ENCODE measurements at regions not wholly inside any gene's neighbourhood (a gene's known extent, or its start where the extent isn't known, plus 50 kb on each side); places are given as distances from the start of the nearest gene placed in this dataset.

- no peak for TF ChIP-seq CTCF (IDR thresholded peaks at IDR 0.05; ENCODE audit: low read depth, low read length, missing control alignments)
- in situ Hi-C loops (cut with HindIII; ENCODE audit: low sequenced_read_pairs) = no loop called here
- DNase-seq (ENCODE audit: low read depth) = no peak
- no peak overlapping the region for H3K4me3 ChIP-seq (ENCODE audit: low read depth, low read length)
These were observed 1071.2 kb upstream of the ADGRL3 start for GRCh38 chr4:60128888-60129287.

DNA sequence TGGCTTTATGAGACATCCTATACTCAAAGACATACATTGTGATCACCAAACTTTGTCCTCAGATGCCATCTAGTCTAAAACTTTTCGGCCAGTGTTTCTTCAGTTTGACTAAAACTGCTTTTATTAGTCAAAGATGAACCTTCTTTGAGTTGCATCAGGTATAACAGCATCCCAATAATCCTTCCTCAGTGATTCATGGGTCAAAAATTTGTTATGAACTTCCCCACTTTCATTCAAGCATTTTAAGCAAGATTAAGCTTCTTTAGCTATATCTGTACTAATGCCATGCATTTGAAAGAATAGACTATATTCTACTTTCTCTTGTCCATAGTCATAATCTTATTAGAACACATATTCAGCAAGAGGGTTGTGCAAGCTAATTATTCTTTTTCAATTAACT lies 1070.4 kb upstream of the ADGRL3 start:
- DNase-seq (ENCODE audit: low read depth) = no peak
- in situ Hi-C loops (cut with HindIII; ENCODE audit: low sequenced_read_pairs) = no loop called here
- no peak for TF ChIP-seq CTCF (IDR thresholded peaks at IDR 0.05; ENCODE audit: low read depth, low read length, missing control alignments)

GRCh38 chr4:60133375-60133774 lies 1066.8 kb upstream of the ADGRL3 start:
- in situ Hi-C loops (cut with HindIII; ENCODE audit: low sequenced_read_pairs) = no loop called here
- TF ChIP-seq CTCF (IDR thresholded peaks at IDR 0.05; ENCODE audit: low read depth, low read length, missing control alignments) = no peak
- peak; percentile 8 for DNase-seq (ENCODE audit: low read depth)
- H3K4me3 ChIP-seq (ENCODE audit: low read depth, low read length) = no peak overlapping the region

More for the DNA sequence above, 1070.4 kb upstream of the ADGRL3 start:
- no peak overlapping the region for H3K4me3 ChIP-seq (ENCODE audit: low read depth, low read length)

DNA sequence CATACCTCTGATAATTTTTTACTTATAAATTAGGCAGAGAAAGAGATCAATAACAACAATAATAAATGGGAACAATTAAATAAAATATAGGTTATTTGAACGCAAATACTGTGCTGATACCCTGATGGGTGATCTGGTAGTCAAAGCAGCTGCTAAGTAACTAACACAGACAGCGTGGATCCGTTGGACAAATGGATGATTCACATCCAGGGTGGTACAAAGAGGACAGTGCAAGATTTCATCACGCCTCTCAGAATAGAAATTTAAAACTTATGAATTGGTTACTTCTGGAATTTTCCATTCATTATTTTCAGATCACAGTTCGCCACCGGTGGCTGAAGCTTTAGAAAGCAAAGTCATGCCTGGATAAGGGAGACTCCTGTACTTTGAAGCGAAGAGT lies 1066.0 kb upstream of the ADGRL3 start:
- H3K4me3 ChIP-seq (ENCODE audit: low read depth, low read length) = no peak overlapping the region
- TF ChIP-seq CTCF (IDR thresholded peaks at IDR 0.05; ENCODE audit: low read depth, low read length, missing control alignments) = no peak
- no peak for DNase-seq (ENCODE audit: low read depth)
- in situ Hi-C loops (cut with HindIII; ENCODE audit: low sequenced_read_pairs) = no loop called here

DNA sequence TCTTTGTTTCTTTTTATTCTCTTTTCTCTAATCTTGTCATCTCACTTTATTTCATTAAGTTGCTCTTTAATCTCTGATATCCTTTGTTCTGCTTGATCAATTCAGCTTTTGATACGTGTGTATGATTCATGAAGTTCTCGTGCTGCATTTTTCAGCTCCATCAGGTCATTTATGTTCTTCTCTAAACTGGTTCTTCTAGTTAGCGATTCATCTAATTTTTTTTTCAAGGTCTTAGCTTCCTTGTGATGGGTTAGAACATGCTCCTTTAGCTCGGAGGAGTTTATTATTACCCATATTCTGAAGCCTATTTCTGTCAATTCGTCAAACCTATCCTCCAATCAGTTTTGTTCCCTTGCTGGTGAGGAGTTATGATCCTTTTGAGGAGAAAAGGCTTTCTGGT lies 1045.0 kb upstream of the ADGRL3 start:
- in situ Hi-C loops (cut with HindIII; ENCODE audit: low sequenced_read_pairs) = no loop called here

GRCh38 chr4:60173103-60173502 lies 1027.0 kb upstream of the ADGRL3 start:
- TF ChIP-seq CTCF (IDR thresholded peaks at IDR 0.05; ENCODE audit: low read depth, low read length, missing control alignments) = no peak
- H3K4me3 ChIP-seq (ENCODE audit: low read depth, low read length) = no peak overlapping the region
- in situ Hi-C loops (cut with HindIII; ENCODE audit: low sequenced_read_pairs) = no loop called here
- DNase-seq (ENCODE audit: low read depth) = no peak

More for the DNA sequence above, 1045.0 kb upstream of the ADGRL3 start:
- H3K4me3 ChIP-seq (ENCODE audit: low read depth, low read length) = no peak overlapping the region
- no peak for TF ChIP-seq CTCF (IDR thresholded peaks at IDR 0.05; ENCODE audit: low read depth, low read length, missing control alignments)
- DNase-seq (ENCODE audit: low read depth) = no peak

GRCh38 chr4:60173718-60174117 lies 1026.4 kb upstream of the ADGRL3 start:
- no peak overlapping the region for H3K4me3 ChIP-seq (ENCODE audit: low read depth, low read length)
- no peak for TF ChIP-seq CTCF (IDR thresholded peaks at IDR 0.05; ENCODE audit: low read depth, low read length, missing control alignments)
- in situ Hi-C loops (cut with HindIII; ENCODE audit: low sequenced_read_pairs) = no loop called here
- no peak for DNase-seq (ENCODE audit: low read depth)

Measured in astrocyte of the cerebellum (primary cell).